ENCODE measurements at regions not wholly inside any gene's neighbourhood (a gene's known extent, or its start where the extent isn't known, plus 50 kb on each side); places are given as distances from the start of the nearest gene placed in this dataset.

DNA sequence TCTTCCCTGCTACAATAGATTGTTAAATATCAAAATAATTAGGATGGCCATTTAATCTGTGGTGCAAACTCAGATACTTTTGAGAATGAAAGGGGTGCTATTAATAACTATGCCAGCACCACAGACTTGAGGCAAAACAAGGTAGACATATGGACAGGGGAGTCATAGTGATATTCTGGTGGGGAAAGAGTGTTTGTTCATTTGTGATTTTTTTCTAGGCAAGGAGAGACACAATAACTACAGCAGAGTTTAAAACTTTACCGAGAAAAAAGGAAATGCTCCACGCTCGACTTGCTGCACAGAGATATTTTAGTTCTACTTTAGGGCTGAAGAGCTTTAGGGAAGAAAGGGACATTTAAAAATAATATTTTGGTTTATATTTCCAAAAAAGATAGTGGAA lies 611.2 kb upstream of the GRM7 start:
- no peak for DNase-seq
- no peaks in the 10 kb centered on the region for H3K4me1 ChIP-seq
- 72 to 82% (median 76%) methylated on average over 3 of the region's 3 CpGs for WGBS, 5 donors
- intact Hi-C loops (cut with DNase I; ENCODE audit: low total_unique reads): no loop called here
- H3K4me3 ChIP-seq: no peak overlapping the region
- no peaks in the 10 kb centered on the region for H3K27me3 ChIP-seq
- H3K27ac ChIP-seq: no peak overlapping the region
- TF ChIP-seq EP300 (IDR thresholded peaks at IDR 0.05) (no peak), POLR2AphosphoS5 (IDR thresholded peaks at IDR 0.05) (no peak), POLR2A (IDR thresholded peaks at IDR 0.05) (no peak)
- TF ChIP-seq, protein P1, sequence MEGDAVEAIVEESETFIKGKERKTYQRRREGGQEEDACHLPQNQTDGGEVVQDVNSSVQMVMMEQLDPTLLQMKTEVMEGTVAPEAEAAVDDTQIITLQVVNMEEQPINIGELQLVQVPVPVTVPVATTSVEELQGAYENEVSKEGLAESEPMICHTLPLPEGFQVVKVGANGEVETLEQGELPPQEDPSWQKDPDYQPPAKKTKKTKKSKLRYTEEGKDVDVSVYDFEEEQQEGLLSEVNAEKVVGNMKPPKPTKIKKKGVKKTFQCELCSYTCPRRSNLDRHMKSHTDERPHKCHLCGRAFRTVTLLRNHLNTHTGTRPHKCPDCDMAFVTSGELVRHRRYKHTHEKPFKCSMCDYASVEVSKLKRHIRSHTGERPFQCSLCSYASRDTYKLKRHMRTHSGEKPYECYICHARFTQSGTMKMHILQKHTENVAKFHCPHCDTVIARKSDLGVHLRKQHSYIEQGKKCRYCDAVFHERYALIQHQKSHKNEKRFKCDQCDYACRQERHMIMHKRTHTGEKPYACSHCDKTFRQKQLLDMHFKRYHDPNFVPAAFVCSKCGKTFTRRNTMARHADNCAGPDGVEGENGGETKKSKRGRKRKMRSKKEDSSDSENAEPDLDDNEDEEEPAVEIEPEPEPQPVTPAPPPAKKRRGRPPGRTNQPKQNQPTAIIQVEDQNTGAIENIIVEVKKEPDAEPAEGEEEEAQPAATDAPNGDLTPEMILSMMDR (IDR thresholded peaks at IDR 0.05): no peak
- peaks cover 0 to 3% (median 0%) of the 10 kb centered on the region in 4 donors for H3K9me3 ChIP-seq
- no peaks in the 10 kb centered on the region for H3K36me3 ChIP-seq

- H3K4me3 ChIP-seq: no peak overlapping the region
- no peaks in the 10 kb centered on the region for H3K4me1 ChIP-seq
- TF ChIP-seq EP300 (IDR thresholded peaks at IDR 0.05): no peak
- no peak for TF ChIP-seq POLR2AphosphoS5 (IDR thresholded peaks at IDR 0.05)
- TF ChIP-seq POLR2A (IDR thresholded peaks at IDR 0.05): no peak
- TF ChIP-seq, protein P1 (IDR thresholded peaks at IDR 0.05): no peak
- no peak for DNase-seq
- no peaks in the 10 kb centered on the region for H3K36me3 ChIP-seq
- intact Hi-C loops (cut with DNase I; ENCODE audit: low total_unique reads): no loop called here
- H3K9me3 ChIP-seq: peaks cover 0 to 3% (median 0%) of the 10 kb centered on the region in 4 donors
- no peaks in the 10 kb centered on the region for H3K27me3 ChIP-seq
- no peak overlapping the region for H3K27ac ChIP-seq
Measured at GRCh38 chr3:6250167-6250566, 610.7 kb upstream of the GRM7 start.

GRCh38 chr3:6251612-6252400 lies 609.1 kb upstream of the GRM7 start:
- intact Hi-C loops (cut with DNase I; ENCODE audit: low total_unique reads): no loop called here
- Histone ChIP-seq H3K27ac (no peak overlapping the region), H3K9me3 (peaks cover 0 to 3% (median 0%) of the 10 kb centered on the region in 4 donors), H3K4me1 (no peaks in the 10 kb centered on the region), H3K36me3 (no peaks in the 10 kb centered on the region), H3K27me3 (no peaks in the 10 kb centered on the region), H3K4me3 (no peak overlapping the region)
- TF ChIP-seq POLR2A (IDR thresholded peaks at IDR 0.05) (no peak), POLR2AphosphoS5 (IDR thresholded peaks at IDR 0.05) (no peak), EP300 (IDR thresholded peaks at IDR 0.05) (no peak)
- DNase-seq: no peak
- 61 to 84% (median 74%) methylated on average over 2 of the region's 2 CpGs for WGBS, 5 donors

GRCh38 chr3:6254490-6254889 lies 606.4 kb upstream of the GRM7 start:
- intact Hi-C loops (cut with DNase I; ENCODE audit: low total_unique reads): no loop called here
- no peak overlapping the region for H3K4me3 ChIP-seq
- H3K27ac ChIP-seq: no peak overlapping the region
- H3K27me3 ChIP-seq: no peaks in the 10 kb centered on the region
- DNase-seq: no peak
- H3K4me1 ChIP-seq: no peaks in the 10 kb centered on the region
- WGBS, 5 donors: 97 to 100% (median 98%) methylated on average over 1 of the region's 1 CpG
- no peaks in the 10 kb centered on the region for H3K36me3 ChIP-seq
- peaks cover 0 to 3% (median 0%) of the 10 kb centered on the region in 4 donors for H3K9me3 ChIP-seq
- no peak for TF ChIP-seq POLR2A (IDR thresholded peaks at IDR 0.05)
- TF ChIP-seq, protein P1 (IDR thresholded peaks at IDR 0.05): no peak
- TF ChIP-seq EP300 (IDR thresholded peaks at IDR 0.05): no peak
- no peak for TF ChIP-seq POLR2AphosphoS5 (IDR thresholded peaks at IDR 0.05)

- 93 to 96% (median 95%) methylated on average over 6 of the region's 6 CpGs for WGBS, 5 donors
- H3K36me3 ChIP-seq: no peaks in the 10 kb centered on the region
- intact Hi-C loops (cut with DNase I; ENCODE audit: low total_unique reads): no loop called here
Measured at GRCh38 chr3:6255229-6255628, 605.7 kb upstream of the GRM7 start.

More at GRCh38 chr3:6255229-6255628, 605.7 kb upstream of the GRM7 start:
- TF ChIP-seq EP300 (IDR thresholded peaks at IDR 0.05): no peak
- no peak for TF ChIP-seq POLR2AphosphoS5 (IDR thresholded peaks at IDR 0.05)
- TF ChIP-seq, protein P1 (IDR thresholded peaks at IDR 0.05): no peak
- no peak for TF ChIP-seq POLR2A (IDR thresholded peaks at IDR 0.05)
- Histone ChIP-seq H3K4me1 (no peaks in the 10 kb centered on the region), H3K27me3 (no peaks in the 10 kb centered on the region), H3K27ac (no peak overlapping the region), H3K9me3 (peaks cover 0 to 3% (median 0%) of the 10 kb centered on the region in 4 donors), H3K4me3 (no peak overlapping the region)
- DNase-seq: no peak

Data from stomach (tissue), 8 donors.